Hepatocyte (in vitro differentiated cells): ENCODE measurements at regions not wholly inside any gene's neighbourhood (a gene's known extent, or its start where the extent isn't known, plus 50 kb on each side); places are given as distances from the start of the nearest gene placed in this dataset.

Experiments used
- CTCF ChIP-seq: fragments of 200-600 bp; sonication (generic); IDR thresholded peaks from 2 replicates; pipeline ENCODE4 v1.5.1; 2016; ENCODE audit warnings: antibody characterized with exemption, mild to moderate bottlenecking; ENCODE audit not compliant: poor library complexity
- EZH2 ChIP-seq: fragments of 200-600 bp; sonication (generic); IDR thresholded peaks from 2 replicates; pipeline ENCODE4 v1.6.1; 2016; ENCODE audit warnings: antibody characterized with exemption, mild to moderate bottlenecking, borderline replicate concordance

- TF ChIP-seq CTCF (no peak), EZH2 (no peak)
These were observed 51.0 kb upstream of the WDR17 start for GRCh38 chr4:176014583-176015108.
